KMS-11 (cell line): ENCODE measurements at regions not wholly inside any gene's neighbourhood (a gene's known extent, or its start where the extent isn't known, plus 50 kb on each side); places are given as distances from the start of the nearest gene placed in this dataset.
"Not testable (repeated sequence)": the region's sequence is repeated elsewhere in the genome, so short reads cannot be mapped to it uniquely, and the experiment has no call there.

ENCODE experiments used
- H2AFZ ChIP-seq: fragments of 200-600 bp; sonication (generic); 2 replicates; pipeline ENCODE4 v1.6.1; 2016; ENCODE audit warnings: antibody characterized with exemption, mixed run types, low read depth
- H3K27ac ChIP-seq: fragments of 200-600 bp; sonication (generic); 2 replicates; pipeline ENCODE4 v1.6.1; 2016; ENCODE audit warnings: mild to moderate bottlenecking, mixed run types
- H3K27me3 ChIP-seq: fragments of 200-600 bp; sonication (generic); 2 replicates; pipeline ENCODE4 v1.6.1; 2017; ENCODE audit warnings: mild to moderate bottlenecking, low read depth, mixed run types, moderate library complexity; ENCODE audit not compliant: insufficient read depth
- H3K36me3 ChIP-seq: fragments of 200-600 bp; sonication (generic); 2 replicates; pipeline ENCODE4 v1.6.1; 2017; ENCODE audit warnings: mild to moderate bottlenecking, mixed run types; ENCODE audit not compliant: insufficient read depth
- H3K4me1 ChIP-seq: fragments of 200-600 bp; sonication (generic); 2 replicates; pipeline ENCODE4 v1.6.1; 2016; ENCODE audit warnings: mild to moderate bottlenecking, low read depth, mixed run types; ENCODE audit not compliant: poor library complexity, severe bottlenecking
- H3K4me2 ChIP-seq: fragments of 200-600 bp; sonication (generic); 2 replicates; pipeline ENCODE4 v1.7.0; 2016; ENCODE audit warnings: mild to moderate bottlenecking, mixed run types
- H3K4me3 ChIP-seq: fragments of 200-600 bp; sonication (generic); IDR thresholded peaks from 2 replicates; pipeline ENCODE4 v1.6.1; 2017; ENCODE audit warnings: low read depth, low read length, mixed read lengths; ENCODE audit not compliant: insufficient read depth
- H3K79me2 ChIP-seq: fragments of 200-600 bp; sonication (generic); 2 replicates; pipeline ENCODE4 v1.6.1; 2016; ENCODE audit warnings: low read depth, mixed run types; ENCODE audit not compliant: insufficient read depth
- H3K9ac ChIP-seq: fragments of 200-600 bp; sonication (generic); 2 replicates; pipeline ENCODE4 v1.6.1; 2016; ENCODE audit warnings: mild to moderate bottlenecking, mixed run types
- H4K20me1 ChIP-seq: fragments of 200-600 bp; sonication (generic); 2 replicates; pipeline ENCODE4 v1.6.1; 2016; ENCODE audit warnings: mild to moderate bottlenecking, mixed run types; ENCODE audit not compliant: insufficient read depth
- TF ChIP-seq, protein P1 (sequence below): fragments of 200-600 bp; sonication (generic); conservative IDR thresholded peaks from 2 replicates; pipeline ENCODE4 v1.6.1; 2017; ENCODE audit warnings: low read depth, mild to moderate bottlenecking, antibody characterized with exemption, low read length, moderate library complexity, mixed read lengths

DNA sequence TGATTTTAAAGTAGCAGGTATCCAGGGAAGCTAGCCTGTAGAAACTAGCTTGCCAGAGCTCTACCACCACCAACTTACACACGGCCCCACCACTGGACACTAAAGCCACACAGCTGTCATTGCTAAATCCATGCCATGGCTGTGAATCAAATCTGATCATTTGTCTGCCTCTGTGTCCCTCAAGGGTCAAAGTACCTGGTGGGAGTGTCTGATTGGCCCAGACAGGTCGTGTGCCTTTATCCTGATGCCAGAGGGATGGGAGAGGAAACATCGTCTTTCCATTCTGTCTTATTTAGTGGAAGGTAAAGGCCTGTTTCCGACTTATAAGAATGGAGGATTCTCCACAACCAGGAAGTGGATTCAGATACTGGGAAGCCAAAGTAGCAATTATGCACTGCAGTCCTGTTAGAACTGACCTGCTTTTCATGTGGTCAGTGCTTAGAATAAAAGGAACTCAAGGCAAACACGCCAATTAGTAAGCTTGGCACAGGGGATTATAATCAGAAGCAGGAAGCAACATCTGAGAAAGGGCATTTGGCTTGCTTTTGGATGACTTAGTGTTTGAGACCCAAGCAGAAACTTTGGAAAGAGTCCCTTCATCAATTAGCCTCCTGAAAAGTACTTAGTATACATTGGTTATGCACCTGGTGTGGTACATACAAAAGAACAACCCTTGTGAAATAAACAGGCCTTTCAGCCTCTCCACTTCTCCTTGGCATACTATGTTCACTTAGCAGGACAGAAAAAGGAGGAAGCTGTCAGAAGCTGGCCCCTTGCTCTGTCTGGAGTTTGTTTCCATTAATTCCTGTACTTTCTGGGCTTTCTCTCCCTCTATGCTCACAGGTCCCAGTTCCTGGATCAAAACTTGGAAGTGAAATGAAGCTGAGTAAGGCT lies 192.4 kb downstream of the NUFIP1 start:
- no peaks in the 10 kb centered on the region for H3K79me2 ChIP-seq
- TF ChIP-seq, protein P1, sequence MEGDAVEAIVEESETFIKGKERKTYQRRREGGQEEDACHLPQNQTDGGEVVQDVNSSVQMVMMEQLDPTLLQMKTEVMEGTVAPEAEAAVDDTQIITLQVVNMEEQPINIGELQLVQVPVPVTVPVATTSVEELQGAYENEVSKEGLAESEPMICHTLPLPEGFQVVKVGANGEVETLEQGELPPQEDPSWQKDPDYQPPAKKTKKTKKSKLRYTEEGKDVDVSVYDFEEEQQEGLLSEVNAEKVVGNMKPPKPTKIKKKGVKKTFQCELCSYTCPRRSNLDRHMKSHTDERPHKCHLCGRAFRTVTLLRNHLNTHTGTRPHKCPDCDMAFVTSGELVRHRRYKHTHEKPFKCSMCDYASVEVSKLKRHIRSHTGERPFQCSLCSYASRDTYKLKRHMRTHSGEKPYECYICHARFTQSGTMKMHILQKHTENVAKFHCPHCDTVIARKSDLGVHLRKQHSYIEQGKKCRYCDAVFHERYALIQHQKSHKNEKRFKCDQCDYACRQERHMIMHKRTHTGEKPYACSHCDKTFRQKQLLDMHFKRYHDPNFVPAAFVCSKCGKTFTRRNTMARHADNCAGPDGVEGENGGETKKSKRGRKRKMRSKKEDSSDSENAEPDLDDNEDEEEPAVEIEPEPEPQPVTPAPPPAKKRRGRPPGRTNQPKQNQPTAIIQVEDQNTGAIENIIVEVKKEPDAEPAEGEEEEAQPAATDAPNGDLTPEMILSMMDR = no peak
- H3K4me3 ChIP-seq = no peak overlapping the region
- H3K36me3 ChIP-seq = no peaks in the 10 kb centered on the region
- no peak overlapping the region for H3K9ac ChIP-seq
- no peaks in the 10 kb centered on the region for H4K20me1 ChIP-seq
- H3K4me1 ChIP-seq = no peaks in the 10 kb centered on the region
- no peak overlapping the region for H2AFZ ChIP-seq
- H3K4me2 ChIP-seq = no peak overlapping the region
- H3K27ac ChIP-seq = no peak overlapping the region
- H3K27me3 ChIP-seq = no peaks in the 10 kb centered on the region

DNA sequence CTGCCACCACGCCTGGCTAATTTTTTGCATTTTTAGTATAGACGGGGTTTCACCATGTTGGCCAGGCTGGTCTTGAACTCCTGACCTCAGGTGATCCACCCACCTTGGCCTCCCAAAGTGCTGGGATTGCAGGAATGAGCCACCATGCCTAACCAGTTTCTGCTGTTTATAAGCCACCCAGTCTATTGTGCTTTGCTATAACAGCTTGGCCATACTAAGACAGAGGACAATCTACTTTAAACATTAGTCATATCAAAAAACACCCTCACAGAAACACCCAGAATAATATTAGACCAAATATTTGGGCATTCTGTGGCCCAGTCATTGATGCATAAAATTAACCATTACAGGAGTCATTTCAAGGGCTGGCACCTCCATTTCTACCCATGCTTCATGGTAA lies 193.2 kb downstream of the NUFIP1 start:
- not testable (repeated sequence) for H3K79me2 ChIP-seq, H3K27ac ChIP-seq, H3K27me3 ChIP-seq, H3K4me3 ChIP-seq, H4K20me1 ChIP-seq, H3K9ac ChIP-seq, H3K36me3 ChIP-seq, H2AFZ ChIP-seq, H3K4me1 ChIP-seq, H3K4me2 ChIP-seq

DNA sequence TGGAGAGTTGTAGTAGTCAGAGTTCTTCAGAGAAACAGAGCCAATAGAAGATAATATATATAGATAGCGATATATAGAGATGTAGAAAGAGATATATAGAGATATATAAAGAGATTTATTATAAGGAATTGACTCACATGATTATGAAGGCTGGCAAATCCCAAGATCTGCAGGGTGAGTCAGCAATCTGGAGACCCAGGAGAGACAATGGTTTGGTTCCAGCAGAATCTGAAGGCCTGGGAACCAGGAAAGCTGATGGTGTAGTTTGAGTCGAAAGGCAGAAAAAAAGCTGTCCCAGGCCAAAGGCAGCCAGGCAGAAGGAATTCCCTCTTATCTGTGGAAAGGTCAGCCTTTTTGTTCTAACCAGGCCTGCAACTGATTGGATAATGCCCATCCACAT lies 194.1 kb downstream of the NUFIP1 start:
- H2AFZ ChIP-seq = no peak overlapping the region
- H3K9ac ChIP-seq = no peak overlapping the region
- no peaks in the 10 kb centered on the region for H3K36me3 ChIP-seq
- TF ChIP-seq, protein P1 = no peak
- no peaks in the 10 kb centered on the region for H3K27me3 ChIP-seq
- no peaks in the 10 kb centered on the region for H3K4me1 ChIP-seq
- H4K20me1 ChIP-seq = no peaks in the 10 kb centered on the region
- no peaks in the 10 kb centered on the region for H3K79me2 ChIP-seq
- no peak overlapping the region for H3K27ac ChIP-seq
- no peak overlapping the region for H3K4me2 ChIP-seq
- no peak overlapping the region for H3K4me3 ChIP-seq

DNA sequence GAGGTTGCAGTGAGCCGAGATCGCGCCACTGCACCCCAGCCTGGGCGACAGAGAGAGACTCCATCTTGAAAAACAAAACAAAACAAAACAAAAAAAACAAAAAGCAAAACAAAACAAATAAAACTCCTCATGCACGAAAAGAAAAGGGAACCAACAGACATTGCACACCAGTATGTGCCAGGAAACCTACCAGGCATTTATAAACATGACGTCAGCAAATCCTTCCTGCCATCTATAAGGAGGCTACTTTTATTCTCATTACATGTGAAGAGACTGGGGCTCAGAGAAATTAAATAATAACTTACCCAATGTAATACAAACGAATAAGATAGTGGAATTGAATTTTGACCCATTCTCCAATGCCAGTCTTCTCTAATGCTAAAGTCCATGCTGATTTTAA lies 197.2 kb downstream of the NUFIP1 start:
- no peaks in the 10 kb centered on the region for H3K4me1 ChIP-seq
- no peak overlapping the region for H3K4me2 ChIP-seq
- no peak overlapping the region for H3K4me3 ChIP-seq
- H3K27me3 ChIP-seq = no peaks in the 10 kb centered on the region
- no peak overlapping the region for H2AFZ ChIP-seq
- no peaks in the 10 kb centered on the region for H3K79me2 ChIP-seq
- no peak overlapping the region for H3K9ac ChIP-seq
- no peak overlapping the region for H3K27ac ChIP-seq
- TF ChIP-seq, protein P1 = no peak
- H4K20me1 ChIP-seq = no peaks in the 10 kb centered on the region
- H3K36me3 ChIP-seq = no peaks in the 10 kb centered on the region

DNA sequence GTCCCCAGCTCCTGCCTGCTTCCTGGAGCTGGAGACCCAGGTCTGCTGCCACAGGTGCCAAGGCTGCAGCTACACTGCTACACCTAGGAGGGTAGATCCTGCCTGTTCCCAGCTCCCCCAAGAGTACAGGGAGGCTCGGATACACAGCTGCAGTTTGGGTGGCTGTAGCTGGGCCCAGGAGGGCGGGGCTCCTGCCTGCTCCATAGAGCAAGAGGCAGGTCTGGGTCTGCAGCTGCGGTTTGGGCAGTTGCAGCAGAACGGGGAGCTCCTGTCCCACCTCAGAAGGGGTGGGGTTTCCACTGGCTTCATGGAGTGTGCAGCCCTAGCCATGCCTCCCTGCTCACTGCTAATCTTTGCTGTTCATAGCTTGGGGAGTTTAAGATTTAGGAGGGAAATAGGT lies 199.0 kb downstream of the NUFIP1 start:
- H4K20me1 ChIP-seq = no peaks in the 10 kb centered on the region

More for the DNA sequence above, 199.0 kb downstream of the NUFIP1 start:
- H2AFZ ChIP-seq = no peak overlapping the region
- no peak overlapping the region for H3K4me2 ChIP-seq
- no peaks in the 10 kb centered on the region for H3K4me1 ChIP-seq
- H3K36me3 ChIP-seq = no peaks in the 10 kb centered on the region
- no peak overlapping the region for H3K27ac ChIP-seq
- H3K9ac ChIP-seq = no peak overlapping the region
- no peaks in the 10 kb centered on the region for H3K79me2 ChIP-seq
- no peaks in the 10 kb centered on the region for H3K27me3 ChIP-seq
- H3K4me3 ChIP-seq = no peak overlapping the region
- TF ChIP-seq, protein P1 = no peak
